ENCODE measurements at regions not wholly inside any gene's neighbourhood (a gene's known extent, or its start where the extent isn't known, plus 50 kb on each side); places are given as distances from the start of the nearest gene placed in this dataset.
"Not testable (repeated sequence)": the region's sequence is repeated elsewhere in the genome, so short reads cannot be mapped to it uniquely, and the experiment has no call there.

- TF ChIP-seq CTCF (IDR thresholded peaks at IDR 0.05); CBFB (CRISPR knock-in tag; IDR thresholded peaks at IDR 0.05; ENCODE audit: low read depth); NR3C1 (CRISPR knock-in tag; conservative IDR thresholded peaks at IDR 0.05; ENCODE audit: low read depth); FOXJ3 (CRISPR knock-in tag; IDR thresholded peaks at IDR 0.05; ENCODE audit: borderline replicate concordance); NFYB (CRISPR knock-in tag; conservative IDR thresholded peaks at IDR 0.05; ENCODE audit: low read depth): not testable (repeated sequence)
Measured at GRCh38 chr3:178219661-178220060, 316.6 kb upstream of the KCNMB2 start.
